Parathyroid adenoma (tissue), 2 donors: ENCODE measurements at regions not wholly inside any gene's neighbourhood (a gene's known extent, or its start where the extent isn't known, plus 50 kb on each side); places are given as distances from the start of the nearest gene placed in this dataset.

ENCODE experiments used
- H2AFZ ChIP-seq: fragments of 300-600 bp; sonication (generic); one replicate; pipeline ENCODE4 v1.7.0; 2017; ENCODE audit warnings: antibody characterized with exemption, mild to moderate bottlenecking
- H3K27ac ChIP-seq: fragments of 300-600 bp; sonication (generic); one replicate; pipeline ENCODE4 v1.7.0; 2017
- H3K27me3 ChIP-seq: fragments of 300-600 bp; sonication (generic); one replicate; pipeline ENCODE4 v1.7.0; 2017; ENCODE audit warnings: low read length; ENCODE audit not compliant: control insufficient read depth, insufficient read depth
- H3K36me3 ChIP-seq: fragments of 300-600 bp; sonication (generic); one replicate; pipeline ENCODE4 v1.7.0; 2017; ENCODE audit warnings: low read length; ENCODE audit not compliant: control insufficient read depth, insufficient read depth
- H3K4me1 ChIP-seq: fragments of 300-600 bp; sonication (generic); one replicate; pipeline ENCODE4 v1.7.0; 2017; ENCODE audit warnings: control low read depth
- H3K4me2 ChIP-seq: fragments of 300-600 bp; sonication (generic); one replicate; pipeline ENCODE4 v1.7.0; 2017; ENCODE audit warnings: low read length
- H3K4me3 ChIP-seq: fragments of 300-600 bp; sonication (generic); one replicate; pipeline ENCODE4 v1.7.0; 2017; ENCODE audit warnings: low read depth, low read length
- H3K79me2 ChIP-seq: fragments of 300-600 bp; sonication (generic); one replicate; pipeline ENCODE4 v1.7.0; 2017; ENCODE audit warnings: control low read depth
- H3K9ac ChIP-seq: fragments of 300-600 bp; sonication (generic); one replicate; pipeline ENCODE4 v1.7.0; 2017; ENCODE audit warnings: mild to moderate bottlenecking
- H3K9me3 ChIP-seq: fragments of 300-600 bp; sonication (generic); one replicate; pipeline ENCODE4 v1.7.0; 2017; ENCODE audit warnings: low read length; ENCODE audit not compliant: control insufficient read depth
- TF ChIP-seq, protein P1 (sequence below): fragments of 300-600 bp; sonication (generic); IDR thresholded peaks from one replicate; pipeline ENCODE4 v1.7.0; 2017; ENCODE audit warnings: antibody characterized with exemption, mild to moderate bottlenecking
- donor health status: primary hyperparathyroidism.

DNA sequence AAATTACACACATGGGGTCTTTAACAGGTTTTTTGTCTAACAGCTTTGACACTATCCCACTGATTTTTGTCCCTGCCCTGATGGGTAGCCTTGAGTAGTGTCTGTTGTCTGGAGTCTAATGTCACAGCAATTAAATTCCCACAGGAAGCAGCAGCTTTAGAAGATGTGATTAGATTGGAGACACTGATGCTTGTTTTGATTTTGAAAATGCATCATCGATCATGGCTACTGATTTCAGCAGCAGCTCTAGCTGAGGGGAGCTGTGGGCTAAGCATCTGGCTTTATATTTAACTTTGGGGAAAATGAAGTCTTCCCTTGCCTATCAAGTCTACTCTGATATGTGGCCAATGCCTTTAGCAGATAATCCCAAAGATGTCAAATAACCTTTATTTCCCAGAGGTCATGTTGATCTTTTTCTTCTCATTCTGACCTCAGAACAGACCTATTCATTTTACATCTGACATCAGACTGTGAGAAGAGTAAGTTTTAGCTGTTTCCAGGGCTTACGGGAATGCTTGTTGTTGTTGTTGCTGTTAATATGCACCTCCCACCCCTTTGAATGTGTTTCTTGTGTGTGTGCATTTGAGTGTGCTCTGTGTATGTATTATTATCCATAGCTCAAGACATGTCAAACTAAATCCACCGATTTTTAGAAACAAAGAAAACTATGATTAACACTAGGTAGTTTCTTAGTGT lies 704.9 kb upstream of the NUDT12 start:
- Histone ChIP-seq H3K9ac (no peak overlapping the region), H3K4me1 (no peaks in the 10 kb centered on the region), H3K4me2 (no peak overlapping the region), H3K27ac (no peak overlapping the region), H3K79me2 (no peaks in the 10 kb centered on the region), H3K36me3 (no peaks in the 10 kb centered on the region), H3K9me3 (no peaks in the 10 kb centered on the region), H2AFZ (peak overlapping the region; percentile 15), H3K4me3 (no peak overlapping the region), H3K27me3 (no peaks in the 10 kb centered on the region)
- TF ChIP-seq, protein P1, sequence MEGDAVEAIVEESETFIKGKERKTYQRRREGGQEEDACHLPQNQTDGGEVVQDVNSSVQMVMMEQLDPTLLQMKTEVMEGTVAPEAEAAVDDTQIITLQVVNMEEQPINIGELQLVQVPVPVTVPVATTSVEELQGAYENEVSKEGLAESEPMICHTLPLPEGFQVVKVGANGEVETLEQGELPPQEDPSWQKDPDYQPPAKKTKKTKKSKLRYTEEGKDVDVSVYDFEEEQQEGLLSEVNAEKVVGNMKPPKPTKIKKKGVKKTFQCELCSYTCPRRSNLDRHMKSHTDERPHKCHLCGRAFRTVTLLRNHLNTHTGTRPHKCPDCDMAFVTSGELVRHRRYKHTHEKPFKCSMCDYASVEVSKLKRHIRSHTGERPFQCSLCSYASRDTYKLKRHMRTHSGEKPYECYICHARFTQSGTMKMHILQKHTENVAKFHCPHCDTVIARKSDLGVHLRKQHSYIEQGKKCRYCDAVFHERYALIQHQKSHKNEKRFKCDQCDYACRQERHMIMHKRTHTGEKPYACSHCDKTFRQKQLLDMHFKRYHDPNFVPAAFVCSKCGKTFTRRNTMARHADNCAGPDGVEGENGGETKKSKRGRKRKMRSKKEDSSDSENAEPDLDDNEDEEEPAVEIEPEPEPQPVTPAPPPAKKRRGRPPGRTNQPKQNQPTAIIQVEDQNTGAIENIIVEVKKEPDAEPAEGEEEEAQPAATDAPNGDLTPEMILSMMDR, result no peak

DNA sequence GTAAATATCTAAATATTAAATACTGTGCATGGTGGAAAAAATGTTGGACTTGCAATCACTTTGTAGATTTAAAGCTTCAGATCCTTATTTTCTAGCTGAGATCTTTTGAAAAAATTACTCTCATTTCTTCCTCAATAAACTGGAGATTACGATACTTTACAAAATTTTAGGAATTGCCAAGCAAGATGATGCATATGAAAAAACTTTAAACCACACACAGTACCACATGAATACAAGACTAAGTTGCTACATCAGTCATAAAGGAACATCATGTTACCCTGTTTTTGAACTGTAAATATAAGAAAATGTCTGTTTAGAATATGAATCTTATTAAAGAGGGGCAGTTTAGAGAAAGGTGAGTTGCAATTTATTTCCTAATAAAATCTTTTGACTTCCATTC lies 703.6 kb upstream of the NUDT12 start:
- H3K27ac ChIP-seq, result no peak overlapping the region
- no peak overlapping the region for H2AFZ ChIP-seq
- no peaks in the 10 kb centered on the region for H3K4me1 ChIP-seq
- H3K27me3 ChIP-seq, result no peaks in the 10 kb centered on the region
- H3K4me3 ChIP-seq, result no peak overlapping the region
- H3K36me3 ChIP-seq, result no peaks in the 10 kb centered on the region
- no peaks in the 10 kb centered on the region for H3K9me3 ChIP-seq
- no peak overlapping the region for H3K9ac ChIP-seq
- TF ChIP-seq, protein P1, result no peak
- H3K4me2 ChIP-seq, result no peak overlapping the region
- no peaks in the 10 kb centered on the region for H3K79me2 ChIP-seq

DNA sequence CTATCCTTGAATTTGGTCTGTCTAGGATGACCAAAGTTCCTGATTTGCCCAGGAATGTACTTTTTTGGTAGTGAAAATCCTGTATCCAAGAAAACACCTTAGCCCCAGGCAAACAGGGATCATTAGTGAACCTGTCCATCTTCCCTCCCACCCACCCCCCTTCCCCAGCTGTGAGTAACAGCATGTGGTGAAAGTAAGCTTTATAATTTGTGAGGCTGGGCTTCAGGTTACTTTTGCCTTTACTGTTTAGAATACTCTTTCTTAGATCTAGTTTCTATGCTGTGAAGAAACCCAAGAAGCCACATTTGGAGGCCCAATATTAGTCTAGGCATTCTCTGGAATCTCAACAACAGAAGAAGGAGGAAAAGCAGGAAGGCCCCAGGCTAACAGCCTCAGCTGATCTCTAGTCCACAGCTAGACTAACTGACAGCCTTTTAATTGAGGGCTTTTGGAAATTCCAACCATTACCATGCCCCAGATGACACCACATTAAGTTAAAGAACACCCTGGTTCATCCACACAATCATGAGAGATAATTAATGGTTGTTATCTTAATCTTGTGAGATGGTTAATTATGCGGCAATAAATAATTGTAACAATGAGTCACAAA lies 703.0 kb upstream of the NUDT12 start:
- Histone ChIP-seq H2AFZ (no peak overlapping the region), H3K79me2 (no peaks in the 10 kb centered on the region), H3K4me3 (no peak overlapping the region), H3K4me1 (no peaks in the 10 kb centered on the region), H3K4me2 (no peak overlapping the region), H3K9ac (no peak overlapping the region), H3K27ac (no peak overlapping the region), H3K27me3 (no peaks in the 10 kb centered on the region), H3K9me3 (no peaks in the 10 kb centered on the region), H3K36me3 (no peaks in the 10 kb centered on the region)
- TF ChIP-seq, protein P1, result no peak

DNA sequence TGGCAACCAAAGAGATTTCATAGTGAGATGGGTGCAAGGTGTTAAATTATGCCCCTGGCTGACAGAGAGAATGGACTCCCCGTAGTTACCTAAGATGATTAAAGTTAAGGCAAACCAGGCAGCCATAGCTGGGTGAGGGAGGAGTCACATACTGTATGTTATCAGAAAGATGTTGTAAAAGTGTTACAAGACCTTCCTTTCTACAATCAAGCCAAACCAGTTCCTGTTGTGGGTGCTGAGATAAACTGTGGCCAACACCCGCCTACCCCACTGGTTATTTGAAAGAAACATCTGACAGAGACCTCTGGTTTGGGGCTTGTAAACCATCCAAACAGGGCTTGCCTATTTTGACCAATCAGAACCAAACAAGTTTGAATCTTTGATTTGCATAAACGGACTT lies 684.7 kb upstream of the NUDT12 start:
- no peaks in the 10 kb centered on the region for H3K4me1 ChIP-seq
- no peak overlapping the region for H2AFZ ChIP-seq
- H3K79me2 ChIP-seq, result no peaks in the 10 kb centered on the region
- no peaks in the 10 kb centered on the region for H3K27me3 ChIP-seq
- no peaks in the 10 kb centered on the region for H3K9me3 ChIP-seq
- no peaks in the 10 kb centered on the region for H3K36me3 ChIP-seq
- no peak overlapping the region for H3K27ac ChIP-seq
- TF ChIP-seq, protein P1, result no peak
- H3K9ac ChIP-seq, result no peak overlapping the region
- no peak overlapping the region for H3K4me3 ChIP-seq
- no peak overlapping the region for H3K4me2 ChIP-seq

DNA sequence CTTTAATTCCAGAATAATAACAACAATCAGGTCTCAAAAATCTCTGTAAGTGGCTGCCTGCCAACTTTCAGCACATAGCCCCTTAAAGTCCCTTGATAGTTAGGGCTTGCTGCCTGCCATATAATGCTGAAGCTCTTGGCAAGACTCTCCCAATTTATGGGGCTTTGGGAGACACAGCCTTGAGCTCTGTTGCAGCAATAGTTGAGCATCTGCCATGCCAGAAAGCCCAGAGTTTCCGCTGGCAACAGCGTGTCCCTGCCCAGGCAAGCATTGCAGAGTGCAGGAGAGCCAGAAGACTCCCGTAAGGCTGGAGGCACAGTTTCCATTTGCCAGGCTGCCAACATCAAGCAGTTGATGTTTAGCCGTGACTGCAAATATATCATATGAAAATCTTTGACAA lies 678.5 kb upstream of the NUDT12 start:
- TF ChIP-seq, protein P1, result no peak
- H3K9me3 ChIP-seq, result no peaks in the 10 kb centered on the region
- H3K27me3 ChIP-seq, result no peaks in the 10 kb centered on the region
- H3K4me2 ChIP-seq, result no peak overlapping the region
- H3K36me3 ChIP-seq, result no peaks in the 10 kb centered on the region
- no peak overlapping the region for H3K4me3 ChIP-seq
- H3K27ac ChIP-seq, result no peak overlapping the region
- no peaks in the 10 kb centered on the region for H3K79me2 ChIP-seq
- no peaks in the 10 kb centered on the region for H3K4me1 ChIP-seq
- no peak overlapping the region for H3K9ac ChIP-seq
- H2AFZ ChIP-seq, result no peak overlapping the region
